Astrocyte (in vitro differentiated cells and primary cell): ENCODE measurements at regions not wholly inside any gene's neighbourhood (a gene's known extent, or its start where the extent isn't known, plus 50 kb on each side); places are given as distances from the start of the nearest gene placed in this dataset.

Source experiments
- DNase-seq: peaks from one replicate; pipeline ENCODE4 v3.0.0-alpha.2; 2010; ENCODE audit warnings: low read depth
- FAIRE-seq: peaks from 2 replicates; lab custom pipeline; 2011; peaks lifted over from hg19 to GRCh38; lab: Jason Lieb, UNC
- H2AFZ ChIP-seq: 2 replicates; pipeline ENCODE4 v1.6.0; 2012; ENCODE audit warnings: low read depth, low read length, inconsistent platforms
- H3K27ac ChIP-seq: 2 replicates; pipeline ENCODE4 v1.5.1; 2011; ENCODE audit warnings: low read depth, low read length, inconsistent platforms
- H3K27me3 ChIP-seq: 2 replicates; pipeline ENCODE4 v1.6.0; 2011; ENCODE audit warnings: low read length, inconsistent platforms; ENCODE audit not compliant: insufficient read depth
- H3K36me3 ChIP-seq: 2 replicates; pipeline ENCODE4 v1.5.1; 2011; ENCODE audit warnings: low read length, inconsistent platforms; ENCODE audit not compliant: insufficient read depth
- H3K4me1 ChIP-seq: 2 replicates; pipeline ENCODE4 v1.5.1; 2011; ENCODE audit warnings: low read length, inconsistent platforms; ENCODE audit not compliant: insufficient read depth
- H3K4me2 ChIP-seq: 2 replicates; pipeline ENCODE4 v1.6.0; 2012; ENCODE audit warnings: low read length, inconsistent platforms
- H3K4me3 ChIP-seq: 2 replicates; pipeline ENCODE4 v1.5.1; 2011; ENCODE audit warnings: low read depth, mild to moderate bottlenecking, low read length, inconsistent platforms; ENCODE audit not compliant: insufficient read depth
- H3K79me2 ChIP-seq: 2 replicates; pipeline ENCODE4 v1.6.0; 2012; ENCODE audit warnings: mild to moderate bottlenecking, low read length, inconsistent platforms; ENCODE audit not compliant: insufficient read depth
- H3K9ac ChIP-seq: 2 replicates; pipeline ENCODE4 v1.6.0; 2012; ENCODE audit warnings: mild to moderate bottlenecking, low read length, inconsistent platforms
- H3K9me3 ChIP-seq: 2 replicates; pipeline ENCODE4 v1.5.1; 2012; ENCODE audit warnings: low read depth, mild to moderate bottlenecking, low read length, inconsistent platforms; ENCODE audit not compliant: insufficient read depth
- H4K20me1 ChIP-seq: 2 replicates; pipeline ENCODE4 v1.6.0; 2012; ENCODE audit warnings: low read length, inconsistent platforms; ENCODE audit not compliant: insufficient read depth
- H3K27ac Mint-ChIP-seq: one replicate; pipeline ENCODE4 v1.8.0; 2021; ENCODE audit warnings: mild to moderate bottlenecking, mixed read lengths; ENCODE audit not compliant: unreplicated experiment
- H3K27me3 Mint-ChIP-seq: one replicate; pipeline ENCODE4 v1.8.0; 2021; ENCODE audit warnings: low read depth, mixed read lengths; ENCODE audit not compliant: unreplicated experiment
- H3K36me3 Mint-ChIP-seq: one replicate; pipeline ENCODE4 v1.8.0; 2021; ENCODE audit warnings: low read depth, mixed read lengths; ENCODE audit not compliant: unreplicated experiment
- H3K4me1 Mint-ChIP-seq: one replicate; pipeline ENCODE4 v1.8.0; 2021; ENCODE audit warnings: low read depth, mixed read lengths; ENCODE audit not compliant: unreplicated experiment
- H3K4me3 Mint-ChIP-seq: one replicate; pipeline ENCODE4 v1.8.0; 2021; ENCODE audit warnings: mild to moderate bottlenecking, moderate library complexity, mixed read lengths; ENCODE audit not compliant: unreplicated experiment
- H3K9me3 Mint-ChIP-seq: one replicate; pipeline ENCODE4 v1.8.0; 2021; ENCODE audit warnings: mild to moderate bottlenecking, mixed read lengths; ENCODE audit not compliant: unreplicated experiment
- CTCF ChIP-seq: IDR thresholded peaks from 2 replicates; pipeline ENCODE4 v1.5.1; 2011; ENCODE audit warnings: low read depth, mild to moderate bottlenecking, inconsistent platforms, low read length, moderate library complexity; ENCODE audit not compliant: insufficient read depth
- EZH2 ChIP-seq: IDR thresholded peaks from 2 replicates; pipeline ENCODE4 v1.6.1; 2012; ENCODE audit warnings: mild to moderate bottlenecking, low read length, inconsistent platforms; ENCODE audit not compliant: insufficient read depth

- FAIRE-seq = no peak
- Mint-ChIP-seq H3K36me3 (no peaks in the 10 kb centered on the region), H3K9me3 (no peaks in the 10 kb centered on the region), H3K27me3 (no peaks in the 10 kb centered on the region), H3K27ac (no peak overlapping the region), H3K4me3 (no peak overlapping the region), H3K4me1 (peaks cover 6% of the 10 kb centered on the region)
- no peak overlapping the region for H3K27ac ChIP-seq
- no peaks in the 10 kb centered on the region for H3K27me3 ChIP-seq
- TF ChIP-seq EZH2 (no peak), CTCF (no peak)
- no peak overlapping the region for H2AFZ ChIP-seq
- no peaks in the 10 kb centered on the region for H4K20me1 ChIP-seq
- no peaks in the 10 kb centered on the region for H3K36me3 ChIP-seq
- H3K4me1 ChIP-seq = no peaks in the 10 kb centered on the region
- H3K9me3 ChIP-seq = no peaks in the 10 kb centered on the region
- H3K4me2 ChIP-seq = no peak overlapping the region
- H3K9ac ChIP-seq = no peak overlapping the region
- H3K79me2 ChIP-seq = no peaks in the 10 kb centered on the region
- H3K4me3 ChIP-seq = no peak overlapping the region
- no peak for DNase-seq
These were observed 605.1 kb upstream of the DAB2 start for GRCh38 chr5:40029711-40030495.

- no peaks in the 10 kb centered on the region for H3K36me3 ChIP-seq
- no peaks in the 10 kb centered on the region for H4K20me1 ChIP-seq
- DNase-seq (no peak), FAIRE-seq (no peak)
- H3K27ac Mint-ChIP-seq = no peak overlapping the region
- H3K9me3 ChIP-seq = no peaks in the 10 kb centered on the region
- H3K36me3 Mint-ChIP-seq = no peaks in the 10 kb centered on the region
- H3K4me3 Mint-ChIP-seq = no peak overlapping the region
- H3K27ac ChIP-seq = no peak overlapping the region
- H3K9me3 Mint-ChIP-seq = no peaks in the 10 kb centered on the region
- no peak overlapping the region for H3K4me3 ChIP-seq
- TF ChIP-seq EZH2 (no peak), CTCF (no peak)
- no peaks in the 10 kb centered on the region for H3K4me1 ChIP-seq
- H3K9ac ChIP-seq = no peak overlapping the region
- no peak overlapping the region for H2AFZ ChIP-seq
- H3K79me2 ChIP-seq = no peaks in the 10 kb centered on the region
- no peaks in the 10 kb centered on the region for H3K27me3 ChIP-seq
- no peaks in the 10 kb centered on the region for H3K27me3 Mint-ChIP-seq
- H3K4me1 Mint-ChIP-seq = peaks cover 6% of the 10 kb centered on the region
- H3K4me2 ChIP-seq = no peak overlapping the region
These were observed 602.6 kb upstream of the DAB2 start for GRCh38 chr5:40027400-40027799.

GRCh38 chr5:40025586-40025985 is 600.8 kb upstream of the DAB2 start:
- Histone ChIP-seq H3K27ac (no peak overlapping the region), H3K4me2 (no peak overlapping the region), H3K27me3 (no peaks in the 10 kb centered on the region), H3K36me3 (no peaks in the 10 kb centered on the region), H3K79me2 (no peaks in the 10 kb centered on the region), H3K4me3 (no peak overlapping the region), H3K4me1 (no peaks in the 10 kb centered on the region), H3K9me3 (no peaks in the 10 kb centered on the region), H2AFZ (no peak overlapping the region), H4K20me1 (no peaks in the 10 kb centered on the region), H3K9ac (no peak overlapping the region)
- H3K9me3 Mint-ChIP-seq = no peaks in the 10 kb centered on the region
- TF ChIP-seq EZH2 (no peak), CTCF (no peak)
- H3K4me3 Mint-ChIP-seq = no peak overlapping the region
- H3K27ac Mint-ChIP-seq = no peak overlapping the region
- FAIRE-seq (no peak), DNase-seq (no peak)
- H3K36me3 Mint-ChIP-seq = no peaks in the 10 kb centered on the region
- no peaks in the 10 kb centered on the region for H3K27me3 Mint-ChIP-seq
- peaks cover 3% of the 10 kb centered on the region for H3K4me1 Mint-ChIP-seq
